ENCODE measurements at regions not wholly inside any gene's neighbourhood (a gene's known extent, or its start where the extent isn't known, plus 50 kb on each side); places are given as distances from the start of the nearest gene placed in this dataset.
A peak's percentile ranks its signal among the peaks of the same experiment; 100 is the strongest.

- Histone ChIP-seq H2AFZ (ENCODE audit: low read length) (peak overlapping the region; percentile 7; the same call in 1 of the 2 replicates), H3K4me1 (ENCODE audit: insufficient read depth, low read length, poor library complexity, severe bottlenecking) (no peaks in the 10 kb centered on the region), H3K27ac (ENCODE audit: low read depth, low read length, poor library complexity, severe bottlenecking) (no peak overlapping the region), H4K20me1 (ENCODE audit: insufficient read depth, low read length) (no peaks in the 10 kb centered on the region), H3K9me3 (ENCODE audit: low read length) (0 out of 2 replicates have a peak, but pooled peaks cover 10% of the 10 kb centered on the region), H3K79me2 (ENCODE audit: insufficient read depth, low read depth, low read length) (no peaks in the 10 kb centered on the region), H3K4me3 (ENCODE audit: low read depth, low read length, poor library complexity, severe bottlenecking) (no peak overlapping the region), H3K9me2 (ENCODE audit: insufficient read depth, low read length) (no peaks in the 10 kb centered on the region), H3K36me3 (ENCODE audit: insufficient read depth, low read length) (no peaks in the 10 kb centered on the region), H3K4me2 (ENCODE audit: low read length) (no peak overlapping the region)
- ChIA-PET CTCF (ENCODE audit: unreplicated experiment) (no interaction called here), POLR2A (interaction anchor here (0.6 kb wide), 1 partner anchor 98 kb away, joined by 3 read pairs; no protein-coding TSS in a partner anchor)
- intact Hi-C loops (cut with micrococcal nuclease; ENCODE audit: unreplicated experiment): no loop called here
- no TSS peak for BruUV-seq (replicated peaks)
- TF ChIP-seq EZH2phosphoT487 (IDR thresholded peaks at IDR 0.05; ENCODE audit: borderline replicate concordance, low read depth, low read length): no peak
- no peak for TF ChIP-seq CTCF (conservative IDR thresholded peaks at IDR 0.05; ENCODE audit: low read length)
- no peak for DNase-seq (ENCODE audit: low spot score)
These were observed 325.0 kb downstream of the SATB1 start for GRCh38 chr3:18100121-18100520.

GRCh38 chr3:18099611-18100010 lies 325.5 kb downstream of the SATB1 start:
- ChIA-PET CTCF (ENCODE audit: unreplicated experiment) (no interaction called here), POLR2A (no interaction called here)
- H3K4me1 ChIP-seq (ENCODE audit: insufficient read depth, low read length, poor library complexity, severe bottlenecking): no peaks in the 10 kb centered on the region
- H3K4me2 ChIP-seq (ENCODE audit: low read length): no peak overlapping the region
- no peaks in the 10 kb centered on the region for H3K79me2 ChIP-seq (ENCODE audit: insufficient read depth, low read depth, low read length)
- no peaks in the 10 kb centered on the region for H3K9me2 ChIP-seq (ENCODE audit: insufficient read depth, low read length)
- TF ChIP-seq EZH2phosphoT487 (IDR thresholded peaks at IDR 0.05; ENCODE audit: borderline replicate concordance, low read depth, low read length) (no peak), CTCF (conservative IDR thresholded peaks at IDR 0.05; ENCODE audit: low read length) (no peak)
- intact Hi-C loops (cut with micrococcal nuclease; ENCODE audit: unreplicated experiment): no loop called here
- no peaks in the 10 kb centered on the region for H4K20me1 ChIP-seq (ENCODE audit: insufficient read depth, low read length)
- H3K9me3 ChIP-seq (ENCODE audit: low read length): 0 out of 2 replicates have a peak, but pooled peaks cover 10% of the 10 kb centered on the region
- no peaks in the 10 kb centered on the region for H3K36me3 ChIP-seq (ENCODE audit: insufficient read depth, low read length)
- peak overlapping the region; percentile 7; the same call in 1 of the 2 replicates for H2AFZ ChIP-seq (ENCODE audit: low read length)
- no TSS peak for BruUV-seq (replicated peaks)
- H3K4me3 ChIP-seq (ENCODE audit: low read depth, low read length, poor library complexity, severe bottlenecking): no peak overlapping the region
- H3K27ac ChIP-seq (ENCODE audit: low read depth, low read length, poor library complexity, severe bottlenecking): no peak overlapping the region
- no peak for DNase-seq (ENCODE audit: low spot score)

- Histone ChIP-seq H4K20me1 (ENCODE audit: insufficient read depth, low read length) (no peaks in the 10 kb centered on the region), H3K9me3 (ENCODE audit: low read length) (0 out of 2 replicates have a peak, but pooled peaks cover 10% of the 10 kb centered on the region), H3K79me2 (ENCODE audit: insufficient read depth, low read depth, low read length) (no peaks in the 10 kb centered on the region), H2AFZ (ENCODE audit: low read length) (peak overlapping the region; percentile 7; the same call in 1 of the 2 replicates), H3K9me2 (ENCODE audit: insufficient read depth, low read length) (no peaks in the 10 kb centered on the region), H3K4me1 (ENCODE audit: insufficient read depth, low read length, poor library complexity, severe bottlenecking) (no peaks in the 10 kb centered on the region), H3K4me2 (ENCODE audit: low read length) (no peak overlapping the region), H3K4me3 (ENCODE audit: low read depth, low read length, poor library complexity, severe bottlenecking) (no peak overlapping the region), H3K36me3 (ENCODE audit: insufficient read depth, low read length) (no peaks in the 10 kb centered on the region), H3K27ac (ENCODE audit: low read depth, low read length, poor library complexity, severe bottlenecking) (no peak overlapping the region)
- no TSS peak for BruUV-seq (replicated peaks)
- ChIA-PET POLR2A (no interaction called here), CTCF (ENCODE audit: unreplicated experiment) (no interaction called here)
- no peak for DNase-seq (ENCODE audit: low spot score)
- intact Hi-C loops (cut with micrococcal nuclease; ENCODE audit: unreplicated experiment): no loop called here
- TF ChIP-seq CTCF (conservative IDR thresholded peaks at IDR 0.05; ENCODE audit: low read length) (no peak), EZH2phosphoT487 (IDR thresholded peaks at IDR 0.05; ENCODE audit: borderline replicate concordance, low read depth, low read length) (no peak)
These were observed 326.1 kb downstream of the SATB1 start for GRCh38 chr3:18098960-18099587.
